ENCODE measurements at regions not wholly inside any gene's neighbourhood (a gene's known extent, or its start where the extent isn't known, plus 50 kb on each side); places are given as distances from the start of the nearest gene placed in this dataset.

GRCh38 chr3:88403319-88403718 is 253.6 kb downstream of the C3orf38 start:
- H3K36me3 ChIP-seq (ENCODE audit: control insufficient read depth, insufficient read depth, low read length): no peaks in the 10 kb centered on the region
- CTCF ChIA-PET: no interaction called here
- POLR2A ChIA-PET: interaction anchor here (0.5 kb wide), 1 partner anchor 14 kb away, joined by 3 read pairs; no protein-coding TSS in a partner anchor
- DNase-seq (ENCODE audit: low read depth, low spot score): no peak
- no TSS peak for BruUV-seq (replicated peaks)
- TF ChIP-seq POLR2AphosphoS5 (IDR thresholded peaks at IDR 0.05; ENCODE audit: low read depth, low read length): no peak
- no peak for TF ChIP-seq TCF7L2 (IDR thresholded peaks at IDR 0.05; ENCODE audit: low read depth, low read length)
- no peak for TF ChIP-seq SIN3A (IDR thresholded peaks at IDR 0.05; ENCODE audit: borderline replicate concordance, insufficient read depth, low read depth, low read length)
- TF ChIP-seq CTCF (IDR thresholded peaks at IDR 0.05): no peak
- TF ChIP-seq, protein P1, sequence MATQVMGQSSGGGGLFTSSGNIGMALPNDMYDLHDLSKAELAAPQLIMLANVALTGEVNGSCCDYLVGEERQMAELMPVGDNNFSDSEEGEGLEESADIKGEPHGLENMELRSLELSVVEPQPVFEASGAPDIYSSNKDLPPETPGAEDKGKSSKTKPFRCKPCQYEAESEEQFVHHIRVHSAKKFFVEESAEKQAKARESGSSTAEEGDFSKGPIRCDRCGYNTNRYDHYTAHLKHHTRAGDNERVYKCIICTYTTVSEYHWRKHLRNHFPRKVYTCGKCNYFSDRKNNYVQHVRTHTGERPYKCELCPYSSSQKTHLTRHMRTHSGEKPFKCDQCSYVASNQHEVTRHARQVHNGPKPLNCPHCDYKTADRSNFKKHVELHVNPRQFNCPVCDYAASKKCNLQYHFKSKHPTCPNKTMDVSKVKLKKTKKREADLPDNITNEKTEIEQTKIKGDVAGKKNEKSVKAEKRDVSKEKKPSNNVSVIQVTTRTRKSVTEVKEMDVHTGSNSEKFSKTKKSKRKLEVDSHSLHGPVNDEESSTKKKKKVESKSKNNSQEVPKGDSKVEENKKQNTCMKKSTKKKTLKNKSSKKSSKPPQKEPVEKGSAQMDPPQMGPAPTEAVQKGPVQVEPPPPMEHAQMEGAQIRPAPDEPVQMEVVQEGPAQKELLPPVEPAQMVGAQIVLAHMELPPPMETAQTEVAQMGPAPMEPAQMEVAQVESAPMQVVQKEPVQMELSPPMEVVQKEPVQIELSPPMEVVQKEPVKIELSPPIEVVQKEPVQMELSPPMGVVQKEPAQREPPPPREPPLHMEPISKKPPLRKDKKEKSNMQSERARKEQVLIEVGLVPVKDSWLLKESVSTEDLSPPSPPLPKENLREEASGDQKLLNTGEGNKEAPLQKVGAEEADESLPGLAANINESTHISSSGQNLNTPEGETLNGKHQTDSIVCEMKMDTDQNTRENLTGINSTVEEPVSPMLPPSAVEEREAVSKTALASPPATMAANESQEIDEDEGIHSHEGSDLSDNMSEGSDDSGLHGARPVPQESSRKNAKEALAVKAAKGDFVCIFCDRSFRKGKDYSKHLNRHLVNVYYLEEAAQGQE (IDR thresholded peaks at IDR 0.05; ENCODE audit: insufficient read depth in 1 of 2, low read depth in 2 of 2, low read length in 1 of 2): no peak
- intact Hi-C loops (cut with micrococcal nuclease; ENCODE audit: unreplicated experiment) (no loop called here), in situ Hi-C loops (cut with HindIII; ENCODE audit: low pct_unique_long_range_greater_than_20kb, low sequenced_read_pairs) (no loop called here)
- no peak overlapping the region for H3K4me3 ChIP-seq (ENCODE audit: low read depth in 2 of 2, low read length in 2 of 2)
- H3K27ac ChIP-seq (ENCODE audit: low read length): no peak overlapping the region
- ATAC-seq: no peak
- no peaks in the 10 kb centered on the region for H3K4me1 ChIP-seq (ENCODE audit: control insufficient read depth, insufficient read depth, low read length)
- no peaks in the 10 kb centered on the region for H3K27me3 ChIP-seq (ENCODE audit: control insufficient read depth, insufficient read depth, low read length)
- H3K9me3 ChIP-seq (ENCODE audit: control insufficient read depth, insufficient read depth, low read depth, low read length): no peaks in the 10 kb centered on the region

DNA sequence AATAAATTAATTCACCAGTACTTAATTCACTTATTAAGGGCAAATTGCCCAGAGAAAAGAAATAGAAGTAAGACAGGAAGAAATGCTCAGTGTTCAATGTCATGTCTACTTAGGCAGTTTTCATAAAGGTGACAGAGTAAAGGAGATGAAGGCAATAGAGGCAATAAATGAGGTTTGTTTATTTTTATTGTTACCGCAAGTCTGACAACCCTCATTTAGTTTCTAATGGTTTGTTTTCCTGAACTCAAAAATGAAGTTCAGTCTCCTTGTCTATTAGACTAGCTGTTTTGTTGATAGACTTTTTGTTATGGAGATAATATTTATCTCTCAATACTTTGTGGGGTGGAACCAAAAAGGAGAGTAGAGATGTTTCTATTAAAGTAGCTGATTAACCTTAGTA is 258.3 kb downstream of the C3orf38 start:
- BruUV-seq (replicated peaks): no TSS peak
- ChIA-PET POLR2A (no interaction called here), CTCF (no interaction called here)
- Histone ChIP-seq H3K27me3 (ENCODE audit: control insufficient read depth, insufficient read depth, low read length) (no peaks in the 10 kb centered on the region), H3K36me3 (ENCODE audit: control insufficient read depth, insufficient read depth, low read length) (no peaks in the 10 kb centered on the region), H3K4me1 (ENCODE audit: control insufficient read depth, insufficient read depth, low read length) (no peaks in the 10 kb centered on the region), H3K4me3 (ENCODE audit: low read depth in 2 of 2, low read length in 2 of 2) (no peak overlapping the region), H3K9me3 (ENCODE audit: control insufficient read depth, insufficient read depth, low read depth, low read length) (no peaks in the 10 kb centered on the region), H3K27ac (ENCODE audit: low read length) (no peak overlapping the region)
- in situ Hi-C loops (cut with HindIII; ENCODE audit: low pct_unique_long_range_greater_than_20kb, low sequenced_read_pairs) (no loop called here), intact Hi-C loops (cut with micrococcal nuclease; ENCODE audit: unreplicated experiment) (no loop called here)
- ATAC-seq (no peak), DNase-seq (ENCODE audit: low read depth, low spot score) (no peak)
- no peak for TF ChIP-seq CTCF (IDR thresholded peaks at IDR 0.05)
- no peak for TF ChIP-seq POLR2AphosphoS5 (IDR thresholded peaks at IDR 0.05; ENCODE audit: low read depth, low read length)
- TF ChIP-seq, protein P1 (IDR thresholded peaks at IDR 0.05; ENCODE audit: insufficient read depth in 1 of 2, low read depth in 2 of 2, low read length in 1 of 2): no peak
- TF ChIP-seq SIN3A (IDR thresholded peaks at IDR 0.05; ENCODE audit: borderline replicate concordance, insufficient read depth, low read depth, low read length): no peak
- no peak for TF ChIP-seq TCF7L2 (IDR thresholded peaks at IDR 0.05; ENCODE audit: low read depth, low read length)

Measured in Panc1 (cell line).